HEK293 (cell line): ENCODE measurements at regions not wholly inside any gene's neighbourhood (a gene's known extent, or its start where the extent isn't known, plus 50 kb on each side); places are given as distances from the start of the nearest gene placed in this dataset.

ENCODE experiments used
- CTCF ChIA-PET: fragments of 350-600 bp; formaldehyde crosslinking; extraction: SDS; loops from one replicate; lab custom pipeline; 2021; ENCODE audit warnings: antibody characterized with exemption; lab: Yijun Ruan, JAX
- POLR2A ChIA-PET: fragments of 300-600 bp; formaldehyde crosslinking; extraction: SDS; loops from one replicate; lab custom pipeline; 2020; ENCODE audit warnings: antibody characterized with exemption, inconsistent platforms; lab: Yijun Ruan, JAX
- H3K27ac ChIP-seq: fragments of 200-500 bp; sonication (Bioruptor generic); 2 replicates; pipeline ENCODE4 v1.5.1; 2014; ENCODE audit warnings: low read depth, low read length, control low read depth, inconsistent platforms; ENCODE audit errors: extremely low read depth
- H3K36me3 ChIP-seq, 2 experiments: fragments of 200-500 bp in 1 of 2; sonication (Bioruptor generic) in 1 of 2; 1 replicate in 1 of 2; 2 replicates in 1 of 2; pipeline ENCODE4 v1.5.1; 2014 to 2017; ENCODE audit warnings: inconsistent platforms in 2 of 2, low read length in 2 of 2; ENCODE audit not compliant: control insufficient read depth in 2 of 2, insufficient read depth in 1 of 2
- H3K4me1 ChIP-seq: fragments of 200-500 bp; sonication (Bioruptor generic); 2 replicates; pipeline ENCODE4 v1.5.1; 2014; ENCODE audit warnings: mild to moderate bottlenecking, low read length, inconsistent platforms; ENCODE audit not compliant: control insufficient read depth, insufficient read depth
- H3K4me3 ChIP-seq: 2 replicates; pipeline ENCODE4 v1.5.1; 2011; ENCODE audit warnings: low read depth, mild to moderate bottlenecking, control low read depth, low read length, moderate library complexity
- H3K9me3 ChIP-seq: fragments of 200-500 bp; sonication (Bioruptor generic); 2 replicates; pipeline ENCODE4 v1.5.1; 2014; ENCODE audit warnings: low read depth, low read length, inconsistent platforms; ENCODE audit not compliant: control insufficient read depth, insufficient read depth
- ATF2 ChIP-seq: fragments of 450-650 bp; formaldehyde crosslinking; IDR thresholded peaks from 2 replicates; pipeline ENCODE4 v1.5.1; 2016; ENCODE audit warnings: missing biosample characterization, missing genetic modification characterization, low read depth
- BCL6B ChIP-seq: fragments of 450-650 bp; formaldehyde crosslinking; IDR thresholded peaks from 2 replicates; pipeline ENCODE4 v1.5.1; 2017; ENCODE audit warnings: missing biosample characterization, missing genetic modification characterization
- KLF17 ChIP-seq: fragments of 450-650 bp; formaldehyde crosslinking; IDR thresholded peaks from 2 replicates; pipeline ENCODE4 v1.5.1; 2016; ENCODE audit warnings: missing biosample characterization, missing genetic modification characterization
- PRDM10 ChIP-seq: fragments of 450-650 bp; formaldehyde crosslinking; IDR thresholded peaks from 2 replicates; pipeline ENCODE4 v1.5.1; 2016; ENCODE audit warnings: missing biosample characterization, missing genetic modification characterization
- TSHZ1 ChIP-seq: fragments of 450-650 bp; formaldehyde crosslinking; IDR thresholded peaks from 2 replicates; pipeline ENCODE4 v1.5.1; 2016; ENCODE audit warnings: missing biosample characterization, missing genetic modification characterization, borderline replicate concordance
- ZFHX2 ChIP-seq: fragments of 450-650 bp; formaldehyde crosslinking; conservative IDR thresholded peaks from 2 replicates; pipeline ENCODE4 v1.5.1; 2016; ENCODE audit warnings: missing biosample characterization, missing genetic modification characterization
- ZNF114 ChIP-seq: fragments of 450-650 bp; formaldehyde crosslinking; IDR thresholded peaks from 2 replicates; pipeline ENCODE4 v1.5.0; 2017; ENCODE audit warnings: missing biosample characterization, missing genetic modification characterization
- ZNF140 ChIP-seq: fragments of 450-650 bp; formaldehyde crosslinking; IDR thresholded peaks from 2 replicates; pipeline ENCODE4 v1.5.1; 2016; ENCODE audit warnings: missing biosample characterization, missing genetic modification characterization
- ZNF311 ChIP-seq: fragments of 450-650 bp; formaldehyde crosslinking; IDR thresholded peaks from 2 replicates; pipeline ENCODE4 v1.5.1; 2017; ENCODE audit warnings: missing biosample characterization, missing genetic modification characterization, borderline replicate concordance
- ZNF449 ChIP-seq: fragments of 450-650 bp; formaldehyde crosslinking; IDR thresholded peaks from 2 replicates; pipeline ENCODE4 v1.5.1; 2017; ENCODE audit warnings: missing biosample characterization, mild to moderate bottlenecking, missing genetic modification characterization, moderate library complexity
- ZNF747 ChIP-seq: fragments of 450-650 bp; formaldehyde crosslinking; IDR thresholded peaks from 2 replicates; pipeline ENCODE4 v1.5.1; 2016; ENCODE audit warnings: missing biosample characterization, missing genetic modification characterization
- ZNF791 ChIP-seq: fragments of 450-650 bp; formaldehyde crosslinking; IDR thresholded peaks from 2 replicates; pipeline ENCODE4 v1.5.1; 2016; ENCODE audit warnings: missing biosample characterization, missing genetic modification characterization
- ZSCAN18 ChIP-seq: fragments of 450-650 bp; formaldehyde crosslinking; IDR thresholded peaks from 2 replicates; pipeline ENCODE4 v1.5.1; 2016; ENCODE audit warnings: missing biosample characterization, missing genetic modification characterization

GRCh38 chr2:224320660-224321059 lies 81.2 kb downstream of the FAM124B start:
- ChIA-PET CTCF (interaction anchor here (0.6 to 1.0 kb wide), 2 partner anchors 37 to 357 kb away, joined by 3 read pairs; no protein-coding TSS in a partner anchor), POLR2A (no interaction called here)
- Histone ChIP-seq H3K4me3 (no peak overlapping the region), H3K27ac (no peak overlapping the region), H3K9me3 (no peaks in the 10 kb centered on the region), H3K36me3 (no peaks in the 10 kb centered on the region), H3K4me1 (no peaks in the 10 kb centered on the region)
- TF ChIP-seq ZNF140 (tag by site-specific recombination): no peak
- no peak for TF ChIP-seq TSHZ1
- TF ChIP-seq ZNF449 (tag by site-specific recombination): no peak
- no peak for TF ChIP-seq ZSCAN18
- TF ChIP-seq ZNF114: no peak

GRCh38 chr2:224319750-224320149 lies 82.2 kb downstream of the FAM124B start:
- ChIA-PET POLR2A (no interaction called here), CTCF (no interaction called here)
- no peak overlapping the region for H3K27ac ChIP-seq
- no peaks in the 10 kb centered on the region for H3K36me3 ChIP-seq
- H3K4me3 ChIP-seq: no peak overlapping the region
- no peaks in the 10 kb centered on the region for H3K4me1 ChIP-seq
- H3K9me3 ChIP-seq: no peaks in the 10 kb centered on the region
- TF ChIP-seq BCL6B (tag by site-specific recombination): no peak
- no peak for TF ChIP-seq ATF2 (tag by site-specific recombination)
- TF ChIP-seq ZNF311 (tag by site-specific recombination): no peak
- TF ChIP-seq ZNF791 (tag by site-specific recombination): no peak
- TF ChIP-seq ZFHX2 (tag by site-specific recombination): no peak
- TF ChIP-seq KLF17 (tag by site-specific recombination): no peak
- TF ChIP-seq PRDM10 (tag by site-specific recombination): no peak
- TF ChIP-seq ZNF747 (tag by site-specific recombination): no peak
